K562 (cell line): ENCODE measurements at regions not wholly inside any gene's neighbourhood (a gene's known extent, or its start where the extent isn't known, plus 50 kb on each side); places are given as distances from the start of the nearest gene placed in this dataset.
A peak's percentile ranks its signal among the peaks of the same experiment; 100 is the strongest.

ENCODE experiments used
- ATAC-seq: fragments of 200-7000 bp; cut with Tn5 transposase; 3 replicates; pipeline ENCODE4 v1.9.1; 2020; ENCODE audit warnings: moderate library complexity
- BruUV-seq: library from RNA; stranded (reverse); fragments of 400-500 nt; replicated peaks from 2 replicates; lab custom pipeline; 2021; lab: Mats Ljungman, UMichigan
- CTCF ChIA-PET: fragments of 300-600 bp; formaldehyde crosslinking; extraction: SDS; loops from one replicate; lab custom pipeline; 2021; ENCODE audit warnings: low intra/inter-chr PET ratio; lab: Yijun Ruan, JAX
- POLR2A ChIA-PET: fragments of 300-600, 350-650 bp; sonication (Branson Sonifier 250); formaldehyde crosslinking; extraction: SDS; loops from one replicate; lab custom pipeline; 2021; ENCODE audit warnings: antibody characterized with exemption, inconsistent platforms; lab: Yijun Ruan, JAX
- DNase-seq, 4 experiments: peaks; one replicate each; pipeline versions ENCODE4 v3.0.0 to v3.0.0-alpha.2; 2011 to 2018; ENCODE audit warnings: low spot score in 3 of 4, mixed read lengths in 3 of 4; ENCODE audit errors: extremely low read depth in 1 of 4
- FAIRE-seq: peaks from 2 replicates; lab custom pipeline; 2011; peaks lifted over from hg19 to GRCh38; lab: Jason Lieb, UNC
- H2AFZ ChIP-seq: 2 replicates; pipeline ENCODE4 v1.6.0; 2011; ENCODE audit warnings: low read depth, low read length, control low read depth, inconsistent platforms
- H3K27ac ChIP-seq: fragments of 200-600 bp; 3 replicates; pipeline ENCODE4 v1.8.0; 2011; ENCODE audit warnings: low read depth, mild to moderate bottlenecking, control low read depth, inconsistent platforms, low read length, moderate library complexity, mixed read lengths; ENCODE audit errors: extremely low read depth
- H3K27me3 ChIP-seq, 2 experiments: fragments of 300-600 bp in 1 of 2; 2 replicates in 1 of 2; 3 replicates in 1 of 2; pipeline versions ENCODE4 v1.6.0 to v1.8.0; 2011; ENCODE audit warnings: inconsistent platforms in 2 of 2, low read length in 2 of 2, mild to moderate bottlenecking in 1 of 2, mixed read lengths in 1 of 2, moderate library complexity in 1 of 2; ENCODE audit not compliant: control insufficient read depth in 2 of 2, insufficient read depth in 2 of 2
- H3K36me3 ChIP-seq: fragments of 300-600 bp; 3 replicates; pipeline ENCODE4 v1.8.0; 2011; ENCODE audit warnings: mild to moderate bottlenecking, low read length, inconsistent platforms; ENCODE audit not compliant: control insufficient read depth, insufficient read depth
- H3K4me1 ChIP-seq, 2 experiments: fragments of 200-600 bp in 1 of 2; replicated peaks in 1 of 2; 2 replicates in 1 of 2; 3 replicates in 1 of 2; pipeline versions ENCODE4 v1.5.1 to v1.8.0; 2011; ENCODE audit warnings: inconsistent platforms in 2 of 2, low read length in 2 of 2, mild to moderate bottlenecking in 1 of 2, mixed read lengths in 1 of 2, moderate library complexity in 1 of 2; ENCODE audit not compliant: control insufficient read depth in 2 of 2, insufficient read depth in 2 of 2
- H3K4me2 ChIP-seq: 2 replicates; pipeline ENCODE4 v1.6.1; 2011; ENCODE audit warnings: low read length, control low read depth, inconsistent platforms, mixed read lengths; ENCODE audit not compliant: insufficient read depth
- H3K4me3 ChIP-seq: fragments of 200-600 bp; sonication (generic), shearing (Covaris generic); 2 replicates; pipeline ENCODE4 v1.5.1; 2016; ENCODE audit warnings: control low read depth, inconsistent platforms
- H3K79me2 ChIP-seq: fragments of 200-600 bp; 3 replicates; pipeline ENCODE4 v1.8.0; 2011; ENCODE audit warnings: low read length, inconsistent platforms; ENCODE audit not compliant: control insufficient read depth, insufficient read depth
- H3K9ac ChIP-seq, 2 experiments: 2 replicates each; pipeline versions ENCODE4 v1.6.0 to v1.6.1; 2011; ENCODE audit warnings: low read depth in 2 of 2, low read length in 2 of 2, control low read depth in 1 of 2, inconsistent platforms in 1 of 2, mild to moderate bottlenecking in 1 of 2, mixed read lengths in 1 of 2; ENCODE audit not compliant: insufficient read depth in 1 of 2
- H3K9me1 ChIP-seq: one replicate; pipeline ENCODE4 v1.6.0; 2011; ENCODE audit warnings: inconsistent platforms, mild to moderate bottlenecking, low read length, moderate library complexity; ENCODE audit not compliant: control insufficient read depth, insufficient read depth
- H3K9me3 ChIP-seq: replicated peaks from 2 replicates; pipeline ENCODE4 v1.5.1; 2011; ENCODE audit warnings: low read depth, low read length, inconsistent platforms; ENCODE audit not compliant: control insufficient read depth, insufficient read depth
- H4K20me1 ChIP-seq: replicated peaks from 2 replicates; pipeline ENCODE4 v1.6.1; 2011; ENCODE audit warnings: low read length, inconsistent platforms, mixed read lengths; ENCODE audit not compliant: control insufficient read depth, insufficient read depth
- DDX20 ChIP-seq: fragments of 450-650 bp; IDR thresholded peaks from 2 replicates; pipeline ENCODE4 v1.6.1; 2016; ENCODE audit warnings: missing genetic modification characterization, low read depth, mild to moderate bottlenecking, missing compliant biosample characterization, moderate library complexity
- FOS ChIP-seq: IDR thresholded peaks from 3 replicates; pipeline ENCODE4 v1.6.1; 2011; ENCODE audit not compliant: insufficient read length; ENCODE audit errors: extremely low read depth
- GABPB2 ChIP-seq: fragments of 250-450 bp; sonication (Bioruptor Pico); conservative IDR thresholded peaks from 2 replicates; pipeline ENCODE4 v1.5.1; 2021; ENCODE audit warnings: mild to moderate bottlenecking
- MYC ChIP-seq, 2 experiments: fragments of 250-450 bp in 1 of 2; sonication (Bioruptor Pico) in 1 of 2; IDR thresholded peaks; 2 replicates each; pipeline versions ENCODE4 v1.5.1 to v1.6.1; 2012 to 2021; ENCODE audit warnings: low read depth in 2 of 2, borderline replicate concordance in 1 of 2, improper control_type of control experiment in 1 of 2, low read length in 1 of 2, mild to moderate bottlenecking in 1 of 2, moderate library complexity in 1 of 2
- NFE2L1 ChIP-seq: fragments of 450-650 bp; IDR thresholded peaks from 2 replicates; pipeline ENCODE4 v1.6.1; 2016; ENCODE audit warnings: missing genetic modification characterization, low read depth, mild to moderate bottlenecking, missing compliant biosample characterization, moderate library complexity, borderline replicate concordance
- PURB ChIP-seq: sonication (generic); formaldehyde crosslinking; IDR thresholded peaks from 2 replicates; pipeline ENCODE4 v1.9.0; 2021; ENCODE audit warnings: low read depth, mild to moderate bottlenecking, missing genetic modification reagents
- SNRNP70 ChIP-seq: fragments of 200-400 bp; formaldehyde crosslinking; optimal IDR thresholded peaks from 2 replicates; pipeline ENCODE3; 2017; ENCODE audit warnings: low read depth, low read length
- THAP7 ChIP-seq: fragments of 250-450 bp; sonication (Bioruptor Pico); IDR thresholded peaks from 2 replicates; pipeline ENCODE4 v1.5.0; 2021
- ZC3H4 ChIP-seq: sonication (generic); formaldehyde crosslinking; IDR thresholded peaks from 2 replicates; pipeline ENCODE4 v1.9.0; 2021; ENCODE audit warnings: missing genetic modification reagents, borderline replicate concordance
- ZNF316 ChIP-seq: fragments of 450-650 bp; IDR thresholded peaks from 2 replicates; pipeline ENCODE4 v1.6.1; 2016
- ZNF77 ChIP-seq: fragments of 250-450 bp; sonication (Bioruptor Pico); IDR thresholded peaks from 2 replicates; pipeline ENCODE4 v1.5.0; 2020
- ZNF780A ChIP-seq: fragments of 250-450 bp; sonication (Bioruptor Pico); IDR thresholded peaks from 2 replicates; pipeline ENCODE4 v1.5.0; 2021; ENCODE audit warnings: mild to moderate bottlenecking
- WGBS: fragments of 100-300 bp; shearing (Covaris generic); methylation state at CpG from one replicate; pipeline ENCODE4 v1.1.6; 2016; ENCODE audit warnings: low coverage, mixed read lengths; ENCODE audit not compliant: insufficient coverage; ENCODE audit errors: missing lambda C conversion rate; 5-methylcytosine and 5-hydroxymethylcytosine counted together
- in situ Hi-C: fragments of 300-500 bp; cut with MboI; formaldehyde crosslinking; loops from 4 replicates; pipeline ENCODE4 v1.15.0; 2018; ENCODE audit warnings: inconsistent platforms, mixed read lengths
- intact Hi-C: fragments of 100-400 bp; cut with micrococcal nuclease; formaldehyde crosslinking; loops from 2 replicates; pipeline ENCODE4 v1.14.2; 2022
- TF ChIP-seq, protein P1 (sequence below): IDR thresholded peaks from 3 replicates; pipeline ENCODE4 v1.6.1; 2011; ENCODE audit warnings: borderline replicate concordance, mild to moderate bottlenecking, moderate library complexity; ENCODE audit not compliant: insufficient read length; ENCODE audit errors: extremely low read depth

GRCh38 chr4:135948797-135949196 is 1583.5 kb downstream of the PCDH18 start:
- ChIA-PET CTCF (no interaction called here), POLR2A (no interaction called here)
- Histone ChIP-seq H3K9ac (no peak overlapping the region), H3K27ac (no peak overlapping the region), H3K9me1 (no peaks in the 10 kb centered on the region), H3K36me3 (no peaks in the 10 kb centered on the region), H3K4me2 (no peak overlapping the region), H3K79me2 (no peaks in the 10 kb centered on the region), H2AFZ (no peak overlapping the region), H3K4me1 (no peaks in the 10 kb centered on the region), H3K4me3 (no peak overlapping the region), H3K27me3 (no peaks in the 10 kb centered on the region), H4K20me1 (no peaks in the 10 kb centered on the region), H3K9me3 (no peaks in the 10 kb centered on the region)
- TF ChIP-seq SNRNP70 (no peak), GABPB2 (CRISPR knock-in tag) (no peak), MYC (IDR thresholded peaks at IDR 0.05; ENCODE audit: low read depth, low read length) (no peak), MYC (CRISPR knock-in tag; IDR thresholded peaks at IDR 0.05; ENCODE audit: borderline replicate concordance, low read depth) (no peak), DDX20 (no peak), ZC3H4 (no peak), PURB (CRISPR knock-in tag) (no peak)
- BruUV-seq, result no TSS peak
- FAIRE-seq (no peak), DNase-seq (no peak), ATAC-seq (no peak)
- 0% methylated on average over 1 of the region's 1 CpG for WGBS
- intact Hi-C loops, result no loop called here
- in situ Hi-C loops, result no loop called here

DNA sequence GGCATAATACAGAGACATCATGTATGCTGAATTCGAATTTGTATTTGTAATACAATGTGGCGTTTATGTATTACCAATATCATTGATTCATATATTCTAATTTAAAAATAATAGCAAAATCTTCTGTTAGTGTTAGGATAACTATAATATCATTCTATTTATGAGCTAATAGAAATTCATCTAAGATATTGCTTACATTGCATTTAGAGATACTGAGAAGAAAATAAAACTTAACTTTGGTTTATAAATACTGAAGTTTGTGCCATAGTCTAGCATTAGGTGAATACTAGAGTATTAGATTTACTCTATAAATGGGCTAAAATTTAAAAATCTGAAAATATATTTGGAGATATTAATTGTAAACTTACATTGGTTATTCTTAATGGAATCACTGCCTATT is 1590.6 kb downstream of the PCDH18 start:
- Histone ChIP-seq H4K20me1 (no peaks in the 10 kb centered on the region), H3K9me1 (no peaks in the 10 kb centered on the region), H2AFZ (no peak overlapping the region), H3K36me3 (no peaks in the 10 kb centered on the region), H3K79me2 (no peaks in the 10 kb centered on the region), H3K27ac (no peak overlapping the region), H3K4me1 (no peaks in the 10 kb centered on the region), H3K9me3 (no peaks in the 10 kb centered on the region), H3K4me3 (no peak overlapping the region), H3K9ac (no peak overlapping the region), H3K27me3 (no peaks in the 10 kb centered on the region), H3K4me2 (no peak overlapping the region)
- no TSS peak for BruUV-seq
- ATAC-seq (no peak), DNase-seq (no peak), FAIRE-seq (no peak)
- intact Hi-C loops (no loop called here), in situ Hi-C loops (no loop called here)
- WGBS, result 0% methylated on average over 2 of the region's 2 CpGs
- ChIA-PET CTCF (no interaction called here), POLR2A (no interaction called here)
- TF ChIP-seq THAP7 (no peak), ZNF77 (CRISPR knock-in tag) (no peak), FOS (no peak), ZNF780A (CRISPR knock-in tag) (no peak), ZNF316 (peak; percentile 35; the same call in 1 of the 2 replicates), NFE2L1 (tag) (no peak)
- TF ChIP-seq, protein P1, sequence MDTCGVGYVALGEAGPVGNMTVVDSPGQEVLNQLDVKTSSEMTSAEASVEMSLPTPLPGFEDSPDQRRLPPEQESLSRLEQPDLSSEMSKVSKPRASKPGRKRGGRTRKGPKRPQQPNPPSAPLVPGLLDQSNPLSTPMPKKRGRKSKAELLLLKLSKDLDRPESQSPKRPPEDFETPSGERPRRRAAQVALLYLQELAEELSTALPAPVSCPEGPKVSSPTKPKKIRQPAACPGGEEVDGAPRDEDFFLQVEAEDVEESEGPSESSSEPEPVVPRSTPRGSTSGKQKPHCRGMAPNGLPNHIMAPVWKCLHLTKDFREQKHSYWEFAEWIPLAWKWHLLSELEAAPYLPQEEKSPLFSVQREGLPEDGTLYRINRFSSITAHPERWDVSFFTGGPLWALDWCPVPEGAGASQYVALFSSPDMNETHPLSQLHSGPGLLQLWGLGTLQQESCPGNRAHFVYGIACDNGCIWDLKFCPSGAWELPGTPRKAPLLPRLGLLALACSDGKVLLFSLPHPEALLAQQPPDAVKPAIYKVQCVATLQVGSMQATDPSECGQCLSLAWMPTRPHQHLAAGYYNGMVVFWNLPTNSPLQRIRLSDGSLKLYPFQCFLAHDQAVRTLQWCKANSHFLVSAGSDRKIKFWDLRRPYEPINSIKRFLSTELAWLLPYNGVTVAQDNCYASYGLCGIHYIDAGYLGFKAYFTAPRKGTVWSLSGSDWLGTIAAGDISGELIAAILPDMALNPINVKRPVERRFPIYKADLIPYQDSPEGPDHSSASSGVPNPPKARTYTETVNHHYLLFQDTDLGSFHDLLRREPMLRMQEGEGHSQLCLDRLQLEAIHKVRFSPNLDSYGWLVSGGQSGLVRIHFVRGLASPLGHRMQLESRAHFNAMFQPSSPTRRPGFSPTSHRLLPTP, result no peak
